Heart left ventricle (tissue), 16 donors: ENCODE measurements at regions not wholly inside any gene's neighbourhood (a gene's known extent, or its start where the extent isn't known, plus 50 kb on each side); places are given as distances from the start of the nearest gene placed in this dataset.

ENCODE experiments used
- ATAC-seq, 4 donors: fragments of 200-7000 bp; cut with Tn5 transposase; one replicate each; pipeline ENCODE4 v1.9.1; 2020 to 2022; ENCODE audit warnings: moderate library complexity in 4 of 4, mild to moderate bottlenecking in 3 of 4, moderate number of reproducible peaks in 1 of 4
- DNase-seq, 5 donors: peaks; one replicate each; pipeline ENCODE4 v3.0.0-alpha.2; 2020
- H3K27ac ChIP-seq, 12 donors: fragments of 200-600 bp; sonication (generic) in 4 of 12; one replicate each; pipeline versions ENCODE4 v1.5.0 to v1.8.0; 2016 to 2022; ENCODE audit warnings: mild to moderate bottlenecking in 2 of 12
- H3K27me3 ChIP-seq, 9 donors: fragments of 200-600 bp; sonication (generic) in 2 of 9; one replicate each; pipeline versions ENCODE4 v1.5.1 to v1.8.0; 2016 to 2022; ENCODE audit warnings: mild to moderate bottlenecking in 3 of 9
- H3K36me3 ChIP-seq, 9 donors: fragments of 200-600 bp; sonication (generic) in 2 of 9; one replicate each; pipeline versions ENCODE4 v1.5.0 to v1.8.0; 2018 to 2022; ENCODE audit warnings: mild to moderate bottlenecking in 2 of 9
- H3K4me1 ChIP-seq, 12 donors: fragments of 200-600 bp; sonication (generic) in 4 of 12; one replicate each; pipeline versions ENCODE4 v1.5.0 to v1.8.0; 2016 to 2022; ENCODE audit warnings: mild to moderate bottlenecking in 3 of 12
- H3K4me3 ChIP-seq, 12 donors: fragments of 200-600 bp; sonication (generic) in 4 of 12; one replicate each; pipeline versions ENCODE4 v1.5.0 to v1.8.0; 2017 to 2022; ENCODE audit warnings: mild to moderate bottlenecking in 9 of 12, moderate library complexity in 4 of 12
- H3K9me3 ChIP-seq, 12 donors: fragments of 200-600 bp; sonication (generic) in 4 of 12; one replicate each; pipeline versions ENCODE4 v1.5.0 to v1.8.0; 2016 to 2022; ENCODE audit warnings: mild to moderate bottlenecking in 1 of 12
- POLR2A ChIP-seq, 2 donors: fragments of 450-650 bp; IDR thresholded peaks; one replicate each; pipeline ENCODE4 v1.6.1; 2017; ENCODE audit warnings: antibody characterized with exemption in 2 of 2, mild to moderate bottlenecking in 2 of 2, moderate library complexity in 2 of 2
- WGBS, 4 donors: extraction: QIAGEN DNeasy Blood & Tissue Kit in 2 of 4; methylation state at CpG; one replicate each; pipeline versions ENCODE4 v1.1.5 to v1.1.7; 2013 to 2018; 5-methylcytosine and 5-hydroxymethylcytosine counted together
- intact Hi-C, 10 donors: fragments of 100-400 bp; cut with DNase I; formaldehyde crosslinking; loops; one replicate each; pipeline versions ENCODE4 v1.11.1 to v1.14.2; 2022
- TF ChIP-seq, protein P1 (sequence below), 12 donors: fragments of 200-600 bp; sonication (generic) in 4 of 12; IDR thresholded peaks; one replicate each; pipeline versions ENCODE4 v1.5.0 to v1.8.0; 2018 to 2022; ENCODE audit warnings: antibody characterized with exemption in 12 of 12, mild to moderate bottlenecking in 5 of 12
- donor health status: ischemic (EF 13 %, LVEDD 7.1; RV severe dilation, severe dysfunction).
- donor health status: healthy with polysubstance abuse.
- donor health status: DM: no; HTN: yes; CAD: no.
- donor health status: DM: no; HTN: no; CAD: no.
- donor health status: ischemic (EF 25% LVEDD 6.9; RV normal size, moderate dysfunction).
- donor health status: ischemic (EF 25% LVEDD 5.7; RV mildly dilated, moderate dysfunction).
- donor health status: healthy.
- donor health status: DM: yes; HTN: yes; CAD: no.
- donor health status: ischemic (EF 35%, LVEDD 5.7; RV mildly dilated, moderate dysfunction).
- donor health status: nonischemic (EF 11% LVEDD 7.7; RV severe dilation, severe dysfunction).
- donor health status: DM: yes; HTN: yes; CAD: no.
- donor health status: PGD.
- donor health status: ischemic (EF 29% LVEDD 5.4; RV normal size, mild dysfunction).
- donor health status: nonischemic (EF 23%, LVEDD 6.1; RV moderate dilation, normal function).

DNA sequence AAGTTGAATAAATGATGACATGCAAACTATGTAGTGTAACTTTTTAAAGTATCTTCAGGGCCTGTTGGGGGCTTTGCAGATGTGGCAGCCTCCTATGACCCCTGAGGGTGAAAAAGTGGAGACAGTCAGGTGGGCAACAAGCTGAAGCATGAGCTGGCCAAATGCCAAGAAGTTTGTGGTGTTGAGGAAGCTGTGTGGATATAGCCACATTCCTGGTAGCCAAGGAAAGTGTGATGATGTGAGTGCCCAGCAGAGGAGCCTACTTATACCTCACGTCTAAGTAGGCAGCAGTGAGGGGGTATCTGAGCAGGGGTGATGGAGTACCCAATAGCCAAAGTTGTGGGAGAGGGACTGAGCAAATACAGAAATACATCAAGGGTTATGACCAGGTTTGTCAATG, 621.2 kb upstream of the CDH6 start:
- DNase-seq (no peak), ATAC-seq (no peak)
- Histone ChIP-seq H3K27ac (no peak overlapping the region), H3K4me3 (no peak overlapping the region), H3K4me1 (no peaks in the 10 kb centered on the region), H3K27me3 (no peaks in the 10 kb centered on the region), H3K9me3 (peaks cover 0 to 5% (median 0%) of the 10 kb centered on the region in 12 donors), H3K36me3 (no peaks in the 10 kb centered on the region)
- intact Hi-C loops = no loop called here
- WGBS, 4 donors = 0 to 13% (median 9%) methylated on average over 1 of the region's 1 CpG
- TF ChIP-seq POLR2A (IDR thresholded peaks at IDR 0.05) = no peak
- TF ChIP-seq, protein P1, sequence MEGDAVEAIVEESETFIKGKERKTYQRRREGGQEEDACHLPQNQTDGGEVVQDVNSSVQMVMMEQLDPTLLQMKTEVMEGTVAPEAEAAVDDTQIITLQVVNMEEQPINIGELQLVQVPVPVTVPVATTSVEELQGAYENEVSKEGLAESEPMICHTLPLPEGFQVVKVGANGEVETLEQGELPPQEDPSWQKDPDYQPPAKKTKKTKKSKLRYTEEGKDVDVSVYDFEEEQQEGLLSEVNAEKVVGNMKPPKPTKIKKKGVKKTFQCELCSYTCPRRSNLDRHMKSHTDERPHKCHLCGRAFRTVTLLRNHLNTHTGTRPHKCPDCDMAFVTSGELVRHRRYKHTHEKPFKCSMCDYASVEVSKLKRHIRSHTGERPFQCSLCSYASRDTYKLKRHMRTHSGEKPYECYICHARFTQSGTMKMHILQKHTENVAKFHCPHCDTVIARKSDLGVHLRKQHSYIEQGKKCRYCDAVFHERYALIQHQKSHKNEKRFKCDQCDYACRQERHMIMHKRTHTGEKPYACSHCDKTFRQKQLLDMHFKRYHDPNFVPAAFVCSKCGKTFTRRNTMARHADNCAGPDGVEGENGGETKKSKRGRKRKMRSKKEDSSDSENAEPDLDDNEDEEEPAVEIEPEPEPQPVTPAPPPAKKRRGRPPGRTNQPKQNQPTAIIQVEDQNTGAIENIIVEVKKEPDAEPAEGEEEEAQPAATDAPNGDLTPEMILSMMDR (IDR thresholded peaks at IDR 0.05) = no peak

DNA sequence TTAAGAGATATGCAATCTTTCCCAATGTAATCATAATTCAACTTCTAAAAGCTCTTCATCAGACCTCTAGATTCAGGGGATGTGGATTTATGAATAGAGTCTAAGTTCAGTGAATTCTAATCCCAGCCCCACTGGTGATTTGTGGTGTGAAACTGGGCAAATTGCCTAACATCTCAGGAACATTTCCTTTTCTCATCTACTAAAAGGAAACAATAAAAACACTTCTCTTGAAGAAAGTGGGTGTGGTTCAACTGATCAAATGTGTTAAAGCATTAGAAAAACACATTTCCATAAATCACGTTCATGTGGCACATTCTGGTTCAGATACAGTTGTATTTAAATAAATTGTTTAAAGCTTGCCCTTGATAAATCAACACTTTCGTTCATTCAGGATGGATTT, 631.7 kb upstream of the CDH6 start:
- 53 to 63% (median 61%) methylated on average over 2 of the region's 2 CpGs for WGBS, 4 donors
- intact Hi-C loops = loop anchor here in 1 of 10 donors (1.0 kb wide), 1 partner anchor 9 kb away; no protein-coding TSS in a partner anchor

DNA sequence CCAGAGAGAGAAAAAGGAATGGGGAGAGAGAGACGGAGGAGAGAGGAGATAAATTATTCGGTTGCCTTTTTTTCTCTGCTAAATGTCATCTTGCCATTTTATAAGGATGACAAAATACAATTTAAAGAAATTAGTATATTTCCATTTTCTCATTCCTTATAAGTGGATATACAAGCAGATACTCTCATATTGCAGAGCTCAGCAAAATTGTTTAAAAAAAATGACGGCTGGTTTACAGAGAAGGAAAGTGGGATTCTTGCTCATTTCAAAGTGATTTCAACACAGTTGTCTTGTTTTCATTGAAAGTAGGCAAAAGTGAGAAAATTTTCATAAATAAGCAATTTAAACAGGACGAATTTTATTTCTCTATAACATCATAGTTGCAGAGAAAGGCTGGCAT, 641.9 kb upstream of the CDH6 start:
- no peaks in the 10 kb centered on the region for H3K4me1 ChIP-seq
- TF ChIP-seq POLR2A (IDR thresholded peaks at IDR 0.05) = no peak
- TF ChIP-seq, protein P1 (IDR thresholded peaks at IDR 0.05) = no peak
- H3K27ac ChIP-seq = no peak overlapping the region
- H3K36me3 ChIP-seq = no peaks in the 10 kb centered on the region
- no peak overlapping the region for H3K4me3 ChIP-seq
- no peaks in the 10 kb centered on the region for H3K27me3 ChIP-seq
- intact Hi-C loops = no loop called here
- ATAC-seq (no peak), DNase-seq (no peak)
- no peaks in the 10 kb centered on the region for H3K9me3 ChIP-seq
- WGBS, 4 donors = 63 to 72% (median 67%) methylated on average over 4 of the region's 4 CpGs

More for the DNA sequence above, 631.7 kb upstream of the CDH6 start:
- Histone ChIP-seq H3K27ac (no peak overlapping the region), H3K4me3 (no peak overlapping the region), H3K4me1 (no peaks in the 10 kb centered on the region), H3K9me3 (peaks cover 0 to 8% (median 0%) of the 10 kb centered on the region in 12 donors), H3K27me3 (no peaks in the 10 kb centered on the region), H3K36me3 (no peaks in the 10 kb centered on the region)
- ATAC-seq = no peak
- no peak for DNase-seq
- TF ChIP-seq, protein P1 (IDR thresholded peaks at IDR 0.05) = no peak
- no peak for TF ChIP-seq POLR2A (IDR thresholded peaks at IDR 0.05)

DNA sequence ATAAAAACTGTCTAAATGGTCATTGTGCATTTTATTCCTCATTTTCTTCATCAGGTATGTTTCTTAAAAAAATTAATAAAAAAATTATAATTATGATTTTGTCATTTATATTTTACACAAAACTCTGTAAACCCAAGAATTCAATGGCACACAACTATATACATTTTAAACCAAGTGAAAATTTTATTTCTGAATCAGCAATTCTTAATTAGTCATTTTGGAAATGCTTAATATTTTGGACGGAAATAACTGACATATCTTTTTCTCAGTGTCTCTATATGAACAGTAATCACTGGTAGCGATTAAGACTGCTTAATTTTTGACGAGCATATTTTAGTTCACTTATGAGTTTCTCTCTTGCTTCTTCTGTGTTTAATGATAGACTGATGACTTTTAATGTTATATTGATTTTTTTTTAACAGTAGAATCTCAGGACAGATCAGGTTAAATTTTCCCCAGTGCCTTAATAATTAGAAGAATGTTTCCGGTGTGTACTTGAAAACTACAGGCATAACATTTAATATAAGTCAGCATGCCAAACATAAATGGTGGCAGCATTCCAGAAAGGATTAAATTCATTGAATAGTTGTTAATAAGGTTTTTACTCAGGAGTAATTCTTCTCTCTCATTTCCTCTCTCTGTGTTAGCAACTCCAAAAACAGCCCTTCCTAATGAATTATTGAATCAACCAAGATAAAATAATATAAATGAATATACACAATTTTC, 644.7 kb upstream of the CDH6 start:
- H3K36me3 ChIP-seq = no peaks in the 10 kb centered on the region
- intact Hi-C loops = no loop called here
- WGBS, 4 donors = 81 to 85% (median 83%) methylated on average over 4 of the region's 4 CpGs
- H3K27me3 ChIP-seq = no peaks in the 10 kb centered on the region
- DNase-seq (no peak), ATAC-seq (no peak)
- no peaks in the 10 kb centered on the region for H3K4me1 ChIP-seq
- H3K9me3 ChIP-seq = no peaks in the 10 kb centered on the region
- no peak overlapping the region for H3K4me3 ChIP-seq
- TF ChIP-seq, protein P1 (IDR thresholded peaks at IDR 0.05) = no peak
- no peak for TF ChIP-seq POLR2A (IDR thresholded peaks at IDR 0.05)
- no peak overlapping the region for H3K27ac ChIP-seq
